ES-I3 (cell line): ENCODE measurements at regions not wholly inside any gene's neighbourhood (a gene's known extent, or its start where the extent isn't known, plus 50 kb on each side); places are given as distances from the start of the nearest gene placed in this dataset.
"Not testable (repeated sequence)": the region's sequence is repeated elsewhere in the genome, so short reads cannot be mapped to it uniquely, and the experiment has no call there.

Experiments used
- H3K36me3 ChIP-seq: 2 replicates; pipeline ENCODE4 v1.6.1; 2013; ENCODE audit warnings: mild to moderate bottlenecking, low read length, control low read depth, moderate library complexity; ENCODE audit not compliant: insufficient read depth
- H3K4me1 ChIP-seq: 2 replicates; pipeline ENCODE4 v1.6.1; 2013; ENCODE audit warnings: mild to moderate bottlenecking, control low read depth, low read length; ENCODE audit not compliant: insufficient read depth
- H3K9ac ChIP-seq: 2 replicates; pipeline ENCODE4 v1.6.1; 2013; ENCODE audit warnings: low read depth, mild to moderate bottlenecking, low read length, moderate library complexity
- H3K9me3 ChIP-seq: 2 replicates; pipeline ENCODE4 v1.6.1; 2013; ENCODE audit warnings: mild to moderate bottlenecking, low read length, moderate library complexity; ENCODE audit not compliant: control insufficient read depth, insufficient read depth

- no peaks in the 10 kb centered on the region for H3K9me3 ChIP-seq
- no peak overlapping the region for H3K9ac ChIP-seq
- H3K36me3 ChIP-seq, result no peaks in the 10 kb centered on the region
- peaks cover 13% of the 10 kb centered on the region; the same call in 1 of the 2 replicates for H3K4me1 ChIP-seq
Measured at GRCh38 chr18:73688161-73688560, 459.5 kb downstream of the FBXO15 start.

- no peak overlapping the region for H3K9ac ChIP-seq
- H3K9me3 ChIP-seq, result no peaks in the 10 kb centered on the region
- H3K4me1 ChIP-seq, result peaks cover 8% of the 10 kb centered on the region; the same call in 1 of the 2 replicates
- no peaks in the 10 kb centered on the region for H3K36me3 ChIP-seq
Measured at GRCh38 chr18:73684647-73685046, 463.0 kb downstream of the FBXO15 start.

GRCh38 chr18:73683409-73684238 is 464.0 kb downstream of the FBXO15 start:
- Histone ChIP-seq H3K9ac (no peak overlapping the region), H3K9me3 (no peaks in the 10 kb centered on the region), H3K36me3 (no peaks in the 10 kb centered on the region), H3K4me1 (peaks cover 3% of the 10 kb centered on the region; the same call in 1 of the 2 replicates)

GRCh38 chr18:73681912-73682311 is 465.7 kb downstream of the FBXO15 start:
- no peak overlapping the region for H3K9ac ChIP-seq
- no peaks in the 10 kb centered on the region for H3K4me1 ChIP-seq
- H3K9me3 ChIP-seq, result no peaks in the 10 kb centered on the region
- H3K36me3 ChIP-seq, result no peaks in the 10 kb centered on the region

- Histone ChIP-seq H3K36me3 (no peaks in the 10 kb centered on the region), H3K4me1 (no peaks in the 10 kb centered on the region), H3K9me3 (no peaks in the 10 kb centered on the region), H3K9ac (no peak overlapping the region)
Measured at GRCh38 chr18:73681398-73681797, 466.2 kb downstream of the FBXO15 start.

GRCh38 chr18:73679941-73680712 is 467.5 kb downstream of the FBXO15 start:
- no peaks in the 10 kb centered on the region for H3K36me3 ChIP-seq
- H3K9ac ChIP-seq, result no peak overlapping the region
- no peaks in the 10 kb centered on the region for H3K9me3 ChIP-seq
- H3K4me1 ChIP-seq, result no peaks in the 10 kb centered on the region

- H3K36me3 ChIP-seq, result no peaks in the 10 kb centered on the region
- no peaks in the 10 kb centered on the region for H3K9me3 ChIP-seq
- H3K9ac ChIP-seq, result no peak overlapping the region
- no peaks in the 10 kb centered on the region for H3K4me1 ChIP-seq
Measured at GRCh38 chr18:73677450-73677849, 470.2 kb downstream of the FBXO15 start.

GRCh38 chr18:73674125-73674865 is 473.3 kb downstream of the FBXO15 start:
- Histone ChIP-seq H3K4me1 (no peaks in the 10 kb centered on the region), H3K36me3 (no peaks in the 10 kb centered on the region), H3K9ac (no peak overlapping the region), H3K9me3 (no peaks in the 10 kb centered on the region)

GRCh38 chr18:73671480-73671879 is 476.2 kb downstream of the FBXO15 start:
- not testable (repeated sequence) for H3K4me1 ChIP-seq, H3K9ac ChIP-seq, H3K36me3 ChIP-seq, H3K9me3 ChIP-seq

GRCh38 chr18:73670524-73670923 is 477.1 kb downstream of the FBXO15 start:
- no peaks in the 10 kb centered on the region for H3K36me3 ChIP-seq
- no peaks in the 10 kb centered on the region for H3K4me1 ChIP-seq
- no peak overlapping the region for H3K9ac ChIP-seq
- H3K9me3 ChIP-seq, result no peaks in the 10 kb centered on the region

- Histone ChIP-seq H3K9ac (no peak overlapping the region), H3K36me3 (no peaks in the 10 kb centered on the region), H3K9me3 (no peaks in the 10 kb centered on the region), H3K4me1 (no peaks in the 10 kb centered on the region)
Measured at GRCh38 chr18:73670039-73670438, 477.6 kb downstream of the FBXO15 start.

GRCh38 chr18:73669297-73669696 is 478.3 kb downstream of the FBXO15 start:
- no peaks in the 10 kb centered on the region for H3K36me3 ChIP-seq
- no peaks in the 10 kb centered on the region for H3K4me1 ChIP-seq
- H3K9me3 ChIP-seq, result no peaks in the 10 kb centered on the region
- H3K9ac ChIP-seq, result no peak overlapping the region

GRCh38 chr18:73668051-73668450 is 479.6 kb downstream of the FBXO15 start:
- Histone ChIP-seq H3K9me3 (no peaks in the 10 kb centered on the region), H3K4me1 (no peaks in the 10 kb centered on the region)

GRCh38 chr18:73666772-73667171 is 480.9 kb downstream of the FBXO15 start:
- no peaks in the 10 kb centered on the region for H3K9me3 ChIP-seq
- no peak overlapping the region for H3K9ac ChIP-seq
- H3K36me3 ChIP-seq, result no peaks in the 10 kb centered on the region
- no peaks in the 10 kb centered on the region for H3K4me1 ChIP-seq

More at GRCh38 chr18:73668051-73668450, 479.6 kb downstream of the FBXO15 start:
- no peak overlapping the region for H3K9ac ChIP-seq
- no peaks in the 10 kb centered on the region for H3K36me3 ChIP-seq
